BJ (cell line): ENCODE measurements at regions not wholly inside any gene's neighbourhood (a gene's known extent, or its start where the extent isn't known, plus 50 kb on each side); places are given as distances from the start of the nearest gene placed in this dataset.

Source experiments
- CTCF ChIA-PET: fragments of 350-600 bp; formaldehyde crosslinking; extraction: SDS; loops from one replicate; lab custom pipeline; 2021; ENCODE audit warnings: antibody characterized with exemption, inconsistent platforms; lab: Yijun Ruan, JAX
- POLR2A ChIA-PET: fragments of 300-600 bp; sonication (Branson Sonifier 250); formaldehyde crosslinking; extraction: SDS; loops from one replicate; lab custom pipeline; 2021; ENCODE audit warnings: antibody characterized with exemption; lab: Charles Lee
- DNase-seq: peaks from one replicate; pipeline ENCODE4 v3.0.0-alpha.2; 2011; ENCODE audit warnings: low read depth
- H3K27me3 ChIP-seq: 2 replicates; pipeline ENCODE4 v1.6.0; 2011; ENCODE audit warnings: low read length; ENCODE audit not compliant: control insufficient read depth, insufficient read depth
- H3K36me3 ChIP-seq: 2 replicates; pipeline ENCODE4 v1.5.1; 2011; ENCODE audit warnings: low read length; ENCODE audit not compliant: control insufficient read depth, insufficient read depth
- H3K4me3 ChIP-seq: 2 replicates; pipeline ENCODE4 v1.5.1; 2011; ENCODE audit warnings: low read depth, mild to moderate bottlenecking, control low read depth, low read length
- TF ChIP-seq, protein P1 (sequence below): IDR thresholded peaks from 2 replicates; pipeline ENCODE4 v1.5.1; 2011; ENCODE audit warnings: low read depth, mild to moderate bottlenecking, control low read depth, inconsistent platforms, low read length, moderate library complexity; ENCODE audit not compliant: insufficient read depth

- Histone ChIP-seq H3K4me3 (no peak overlapping the region), H3K27me3 (no peaks in the 10 kb centered on the region), H3K36me3 (no peaks in the 10 kb centered on the region)
- no peak for DNase-seq
- POLR2A ChIA-PET: no interaction called here
- CTCF ChIA-PET: no interaction called here
- TF ChIP-seq, protein P1, sequence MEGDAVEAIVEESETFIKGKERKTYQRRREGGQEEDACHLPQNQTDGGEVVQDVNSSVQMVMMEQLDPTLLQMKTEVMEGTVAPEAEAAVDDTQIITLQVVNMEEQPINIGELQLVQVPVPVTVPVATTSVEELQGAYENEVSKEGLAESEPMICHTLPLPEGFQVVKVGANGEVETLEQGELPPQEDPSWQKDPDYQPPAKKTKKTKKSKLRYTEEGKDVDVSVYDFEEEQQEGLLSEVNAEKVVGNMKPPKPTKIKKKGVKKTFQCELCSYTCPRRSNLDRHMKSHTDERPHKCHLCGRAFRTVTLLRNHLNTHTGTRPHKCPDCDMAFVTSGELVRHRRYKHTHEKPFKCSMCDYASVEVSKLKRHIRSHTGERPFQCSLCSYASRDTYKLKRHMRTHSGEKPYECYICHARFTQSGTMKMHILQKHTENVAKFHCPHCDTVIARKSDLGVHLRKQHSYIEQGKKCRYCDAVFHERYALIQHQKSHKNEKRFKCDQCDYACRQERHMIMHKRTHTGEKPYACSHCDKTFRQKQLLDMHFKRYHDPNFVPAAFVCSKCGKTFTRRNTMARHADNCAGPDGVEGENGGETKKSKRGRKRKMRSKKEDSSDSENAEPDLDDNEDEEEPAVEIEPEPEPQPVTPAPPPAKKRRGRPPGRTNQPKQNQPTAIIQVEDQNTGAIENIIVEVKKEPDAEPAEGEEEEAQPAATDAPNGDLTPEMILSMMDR: no peak
Observed at GRCh38 chr12:108021141-108021540, 107.9 kb upstream of the WSCD2 start.

- TF ChIP-seq, protein P1: no peak
- ChIA-PET POLR2A (no interaction called here), CTCF (no interaction called here)
- no peak for DNase-seq
- Histone ChIP-seq H3K4me3 (no peak overlapping the region), H3K27me3 (no peaks in the 10 kb centered on the region), H3K36me3 (no peaks in the 10 kb centered on the region)
Observed at GRCh38 chr12:108021949-108022522, 107.1 kb upstream of the WSCD2 start.

DNA sequence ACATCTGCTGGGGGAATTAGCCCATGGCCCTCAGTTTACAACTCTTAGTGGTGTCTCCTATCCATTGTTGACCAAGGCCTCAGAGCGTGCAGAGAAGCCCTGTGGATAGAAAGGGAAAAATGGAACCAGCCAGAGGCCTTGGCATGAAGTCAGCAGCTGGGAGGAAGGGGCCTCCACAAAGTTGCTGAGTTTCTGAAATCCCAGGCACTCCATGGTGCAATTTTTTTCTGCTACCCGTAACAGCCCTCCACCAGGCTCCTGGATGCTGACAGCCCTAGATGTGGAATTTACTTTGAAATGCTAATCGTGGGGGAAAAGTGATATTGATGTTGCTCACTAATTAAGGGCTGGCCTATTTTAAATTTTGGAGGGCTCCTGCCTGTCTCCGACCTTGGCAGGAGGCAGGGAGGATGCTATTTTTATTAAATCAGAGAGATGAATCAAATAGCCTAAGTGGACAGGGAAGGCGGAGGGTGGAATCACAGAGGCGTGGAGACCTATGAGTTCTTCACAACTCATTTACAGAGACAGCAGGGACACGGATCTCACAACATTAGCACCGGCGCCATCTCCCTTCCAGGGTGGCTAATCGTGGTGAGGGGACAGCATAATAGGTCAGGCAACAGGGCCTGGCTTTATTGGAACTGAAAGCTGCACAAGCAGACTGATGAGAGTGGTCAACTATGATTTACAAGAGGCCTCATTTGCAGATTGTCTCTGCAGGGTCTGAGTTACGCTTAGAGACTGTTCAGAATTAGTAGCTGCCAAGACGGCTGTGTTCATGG lies 99.8 kb upstream of the WSCD2 start:
- Histone ChIP-seq H3K27me3 (no peaks in the 10 kb centered on the region), H3K4me3 (no peak overlapping the region), H3K36me3 (no peaks in the 10 kb centered on the region)
- ChIA-PET POLR2A (no interaction called here), CTCF (no interaction called here)
- no peak for DNase-seq
- TF ChIP-seq, protein P1: no peak

- no peaks in the 10 kb centered on the region for H3K36me3 ChIP-seq
- TF ChIP-seq, protein P1: no peak
- POLR2A ChIA-PET: no interaction called here
- H3K27me3 ChIP-seq: no peaks in the 10 kb centered on the region
- no peak for DNase-seq
- H3K4me3 ChIP-seq: no peak overlapping the region
- CTCF ChIA-PET: no interaction called here
Observed at GRCh38 chr12:108033090-108033489, 96.0 kb upstream of the WSCD2 start.

DNA sequence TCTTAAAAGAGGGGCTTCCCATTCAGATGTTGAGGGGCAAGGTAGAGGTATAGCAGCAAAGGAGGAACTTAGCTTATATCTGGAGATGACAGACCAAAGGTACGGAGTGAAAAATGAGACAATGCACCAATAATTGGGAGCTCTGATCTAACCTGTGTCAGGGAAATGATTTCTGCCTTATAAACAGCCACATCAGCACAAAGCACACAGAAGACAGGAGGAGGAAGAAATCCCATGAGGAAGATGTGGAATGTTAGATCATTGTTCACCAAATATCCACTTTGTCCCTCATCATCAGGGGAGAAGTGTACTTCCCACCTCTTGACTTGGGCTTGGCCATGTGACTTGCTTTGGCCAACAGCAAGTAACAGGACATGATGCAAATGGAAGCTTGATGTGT lies 93.7 kb upstream of the WSCD2 start:
- no peak for DNase-seq
- Histone ChIP-seq H3K4me3 (no peak overlapping the region), H3K27me3 (no peaks in the 10 kb centered on the region), H3K36me3 (no peaks in the 10 kb centered on the region)
- TF ChIP-seq, protein P1: no peak
- ChIA-PET CTCF (interaction anchor here (0.6 kb wide), 1 partner anchor 44 kb away, joined by 4 read pairs; no protein-coding TSS in a partner anchor), POLR2A (no interaction called here)
